Ishikawa (cell line): ENCODE measurements at regions not wholly inside any gene's neighbourhood (a gene's known extent, or its start where the extent isn't known, plus 50 kb on each side); places are given as distances from the start of the nearest gene placed in this dataset.

Experiments used
- CREB1 ChIP-seq: IDR thresholded peaks from 2 replicates; pipeline ENCODE4 v1.6.1; 2012; ENCODE audit warnings: low read depth
- EP300 ChIP-seq: IDR thresholded peaks from 2 replicates; pipeline ENCODE4 v1.6.1; 2012; ENCODE audit warnings: borderline replicate concordance
- MAX ChIP-seq: IDR thresholded peaks from 2 replicates; pipeline ENCODE4 v1.6.1; 2012
- RAD21 ChIP-seq: IDR thresholded peaks from 2 replicates; pipeline ENCODE4 v1.6.1; 2012; ENCODE audit warnings: low read depth
- REST ChIP-seq: IDR thresholded peaks from 2 replicates; pipeline ENCODE4 v1.6.1; 2012; ENCODE audit warnings: low read depth, mild to moderate bottlenecking
- TCF12 ChIP-seq: IDR thresholded peaks from 2 replicates; pipeline ENCODE4 v1.6.1; 2012; ENCODE audit warnings: low read depth
- YY1 ChIP-seq: IDR thresholded peaks from 2 replicates; pipeline ENCODE4 v1.6.1; 2012; ENCODE audit warnings: low read depth

DNA sequence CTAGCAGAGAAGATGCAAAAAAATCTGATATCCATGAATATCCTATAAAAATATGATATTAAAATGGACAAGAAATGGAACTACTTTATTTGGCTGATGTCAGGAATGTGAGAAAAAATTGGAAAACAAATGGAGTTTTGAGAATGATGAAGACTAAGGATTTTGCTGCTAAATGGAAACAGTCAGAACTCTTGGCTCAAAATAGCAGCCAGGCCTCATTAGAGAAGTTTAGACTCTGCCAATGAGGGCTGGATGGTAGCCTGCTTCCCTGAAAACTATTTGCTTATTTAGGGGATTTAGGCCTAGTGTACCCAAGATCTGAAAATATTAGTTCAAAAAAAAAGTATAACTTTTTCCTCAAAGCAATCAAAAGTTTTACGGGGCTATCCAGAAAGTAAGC lies 458.5 kb downstream of the TFEC start:
- TF ChIP-seq MAX = no peak
- no peak for TF ChIP-seq EP300
- no peak for TF ChIP-seq TCF12
- no peak for TF ChIP-seq REST
- no peak for TF ChIP-seq RAD21
- no peak for TF ChIP-seq CREB1
- TF ChIP-seq YY1 = no peak
